ENCODE measurements at regions not wholly inside any gene's neighbourhood (a gene's known extent, or its start where the extent isn't known, plus 50 kb on each side); places are given as distances from the start of the nearest gene placed in this dataset.

GRCh38 chr12:67419810-67420209 lies 150.7 kb downstream of the CAND1 start:
- no peak overlapping the region for H2AFZ ChIP-seq (ENCODE audit: low read depth, low read length)
- WGBS (ENCODE audit: insufficient coverage, low coverage, missing lambda C conversion rate), result 4% methylated on average over 7 of the region's 7 CpGs
- H3K9me1 ChIP-seq (ENCODE audit: control insufficient read depth, insufficient read depth, low read length), result no peaks in the 10 kb centered on the region
- TF ChIP-seq ZNF316 (IDR thresholded peaks at IDR 0.05) (peak; percentile 71), MAFG (tag; conservative IDR thresholded peaks at IDR 0.05) (0 out of 2 replicates have a peak, but pooled peaks have one; percentile 18), C11orf30 (IDR thresholded peaks at IDR 0.05; ENCODE audit: low read depth) (peak; percentile 44), NFE2 (IDR thresholded peaks at IDR 0.05; ENCODE audit: low read depth) (peak; percentile 23; the same call in 1 of the 2 replicates), RFX1 (IDR thresholded peaks at IDR 0.05) (peak; percentile 45; the same call in 1 of the 2 replicates), CSDE1 (IDR thresholded peaks at IDR 0.05) (no peak)
- FAIRE-seq (no peak), DNase-seq (ENCODE audit: extremely low read depth in 1 of 4, low spot score in 3 of 4) (peak in 3 of 4 experiments; percentile 11 to 17 (median 16)), ATAC-seq (no peak)
- no peaks in the 10 kb centered on the region for H3K4me1 ChIP-seq (replicated peaks in 1 of 2; ENCODE audit: control insufficient read depth in 2 of 2, insufficient read depth in 2 of 2, low read length in 2 of 2)
- H3K4me3 ChIP-seq, result no peak overlapping the region
- intact Hi-C loops (cut with micrococcal nuclease) (loop anchor here (5.0 kb wide), 2 partner anchors 63 to 258 kb away; no protein-coding TSS in a partner anchor), in situ Hi-C loops (cut with MboI) (no loop called here)
- H3K79me2 ChIP-seq (ENCODE audit: control insufficient read depth, insufficient read depth, low read length), result no peaks in the 10 kb centered on the region
- no peaks in the 10 kb centered on the region for H3K36me3 ChIP-seq (ENCODE audit: control insufficient read depth, insufficient read depth, low read length)
- ChIA-PET CTCF (ENCODE audit: low intra/inter-chr PET ratio) (no interaction called here), POLR2A (interaction anchor here (1.1 kb wide), 1 partner anchor 18 kb away, joined by 3 read pairs; no protein-coding TSS in a partner anchor)
- H3K9me3 ChIP-seq (replicated peaks; ENCODE audit: control insufficient read depth, insufficient read depth, low read depth, low read length), result no peaks in the 10 kb centered on the region
- H3K9ac ChIP-seq (ENCODE audit: insufficient read depth in 1 of 2, low read depth in 2 of 2, low read length in 2 of 2), result no peak overlapping the region
- H3K4me2 ChIP-seq (ENCODE audit: insufficient read depth, low read length), result no peak overlapping the region
- no peaks in the 10 kb centered on the region for H4K20me1 ChIP-seq (replicated peaks; ENCODE audit: control insufficient read depth, insufficient read depth, low read length)
- H3K27ac ChIP-seq (ENCODE audit: extremely low read depth, low read depth, low read length), result no peak overlapping the region
- H3K27me3 ChIP-seq (ENCODE audit: control insufficient read depth in 2 of 2, insufficient read depth in 2 of 2, low read length in 2 of 2), result 0 out of 5 replicates have a peak, but pooled peaks cover 0 to 2% of the 10 kb centered on the region in 2 experiments
- no TSS peak for BruUV-seq (replicated peaks)

- 0% methylated on average over 3 of the region's 3 CpGs for WGBS (ENCODE audit: insufficient coverage, low coverage, missing lambda C conversion rate)
- H3K27me3 ChIP-seq (ENCODE audit: control insufficient read depth in 2 of 2, insufficient read depth in 2 of 2, low read length in 2 of 2), result 0 out of 5 replicates have a peak, but pooled peaks cover 0 to 2% of the 10 kb centered on the region in 2 experiments
- H3K9me3 ChIP-seq (replicated peaks; ENCODE audit: control insufficient read depth, insufficient read depth, low read depth, low read length), result no peaks in the 10 kb centered on the region
- FAIRE-seq, result no peak
- H3K36me3 ChIP-seq (ENCODE audit: control insufficient read depth, insufficient read depth, low read length), result no peaks in the 10 kb centered on the region
- BruUV-seq (replicated peaks), result no TSS peak
- no peak overlapping the region for H3K9ac ChIP-seq (ENCODE audit: insufficient read depth in 1 of 2, low read depth in 2 of 2, low read length in 2 of 2)
- no peaks in the 10 kb centered on the region for H3K79me2 ChIP-seq (ENCODE audit: control insufficient read depth, insufficient read depth, low read length)
- H3K9me1 ChIP-seq (ENCODE audit: control insufficient read depth, insufficient read depth, low read length), result no peaks in the 10 kb centered on the region
- in situ Hi-C loops (cut with MboI), result no loop called here
- intact Hi-C loops (cut with micrococcal nuclease), result no loop called here
- H3K4me1 ChIP-seq (replicated peaks in 1 of 2; ENCODE audit: control insufficient read depth in 2 of 2, insufficient read depth in 2 of 2, low read length in 2 of 2), result no peaks in the 10 kb centered on the region
- H3K27ac ChIP-seq (ENCODE audit: extremely low read depth, low read depth, low read length), result no peak overlapping the region
- no peaks in the 10 kb centered on the region for H4K20me1 ChIP-seq (replicated peaks; ENCODE audit: control insufficient read depth, insufficient read depth, low read length)
- DNase-seq (ENCODE audit: extremely low read depth in 1 of 4, low spot score in 3 of 4), result no peak
- H2AFZ ChIP-seq (ENCODE audit: low read depth, low read length), result no peak overlapping the region
- ChIA-PET CTCF (ENCODE audit: low intra/inter-chr PET ratio) (no interaction called here), POLR2A (interaction anchor here (0.5 kb wide), 1 partner anchor 345 kb away, joined by 3 read pairs; no protein-coding TSS in a partner anchor)
- ATAC-seq, result no peak
- no peak overlapping the region for H3K4me3 ChIP-seq
- no peak overlapping the region for H3K4me2 ChIP-seq (ENCODE audit: insufficient read depth, low read length)
- TF ChIP-seq NFXL1 (CRISPR knock-in tag; IDR thresholded peaks at IDR 0.05) (no peak), REST (IDR thresholded peaks at IDR 0.05; ENCODE audit: borderline replicate concordance) (no peak), REST (CRISPR knock-in tag; IDR thresholded peaks at IDR 0.05; ENCODE audit: low read depth) (no peak), SRSF7 (optimal IDR thresholded peaks at IDR 0.05; ENCODE audit: low read depth, low read length) (no peak), ZNF561 (CRISPR knock-in tag; conservative IDR thresholded peaks at IDR 0.05) (no peak)
Measured at GRCh38 chr12:67420506-67420905, 151.3 kb downstream of the CAND1 start.

All from K562 (cell line).